GM12878 (cell line): ENCODE measurements at regions not wholly inside any gene's neighbourhood (a gene's known extent, or its start where the extent isn't known, plus 50 kb on each side); places are given as distances from the start of the nearest gene placed in this dataset.

ENCODE experiments used
- ATAC-seq: fragments of 200-7000 bp; cut with Tn5 transposase; 3 replicates; pipeline ENCODE4 v1.9.1; 2020; ENCODE audit warnings: mild to moderate bottlenecking, moderate library complexity
- BruUV-seq: library from RNA; stranded (reverse); fragments of 400-500 nt; replicated peaks from 2 replicates; lab custom pipeline; 2021; lab: Mats Ljungman, UMichigan
- CTCF ChIA-PET: fragments of 300-600 bp; sonication (Branson Sonifier 250); formaldehyde crosslinking; extraction: SDS; loops from one replicate; lab custom pipeline; 2021; ENCODE audit warnings: inconsistent platforms; lab: Yijun Ruan, JAX
- POLR2A ChIA-PET: fragments of 350-600 bp; formaldehyde crosslinking; extraction: SDS; loops from one replicate; lab custom pipeline; 2021; ENCODE audit warnings: inconsistent platforms; lab: Charles Lee
- RAD21 ChIA-PET: fragments of 300-600 bp; sonication (Branson Sonifier 250); formaldehyde crosslinking; loops from one replicate; lab custom pipeline; 2023; ENCODE audit warnings: antibody characterized with exemption; ENCODE audit not compliant: unreplicated experiment; lab: Charles Lee
- SMC1A ChIA-PET: fragments of 300-600 bp; sonication (Branson Sonifier 250); formaldehyde crosslinking; loops from one replicate; lab custom pipeline; 2023; ENCODE audit not compliant: unreplicated experiment, uncharacterized antibody; lab: Charles Lee
- DNase-seq: peaks from one replicate; pipeline ENCODE4 v3.0.0-alpha.2; 2011; ENCODE audit warnings: low read depth, low spot score
- FAIRE-seq: peaks from 3 replicates; lab custom pipeline; 2011; peaks lifted over from hg19 to GRCh38; lab: Jason Lieb, UNC
- H2AFZ ChIP-seq: 2 replicates; pipeline ENCODE4 v1.6.0; 2011; ENCODE audit warnings: low read depth, low read length, control low read depth; ENCODE audit not compliant: control insufficient read depth
- H3K27ac ChIP-seq: 2 replicates; pipeline ENCODE4 v1.5.1; 2011; ENCODE audit warnings: control low read depth; ENCODE audit not compliant: control insufficient read depth, insufficient read depth
- H3K27me3 ChIP-seq, 2 experiments: replicated peaks in 1 of 2; 2 replicates each; pipeline versions ENCODE4 v1.6.0 to v1.6.1; 2011; ENCODE audit warnings: low read length in 1 of 2; ENCODE audit not compliant: control insufficient read depth in 2 of 2, insufficient read depth in 2 of 2
- H3K36me3 ChIP-seq, 2 experiments: 2 replicates each; pipeline ENCODE4 v1.5.1; 2011; ENCODE audit warnings: low read length in 1 of 2; ENCODE audit not compliant: control insufficient read depth in 2 of 2, insufficient read depth in 2 of 2
- H3K4me1 ChIP-seq: 2 replicates; pipeline ENCODE4 v1.6.1; 2011; ENCODE audit warnings: mild to moderate bottlenecking, low read length, moderate library complexity, mixed read lengths; ENCODE audit not compliant: control insufficient read depth, insufficient read depth
- H3K4me2 ChIP-seq: 2 replicates; pipeline ENCODE4 v1.6.0; 2011; ENCODE audit warnings: control low read depth; ENCODE audit not compliant: control insufficient read depth, insufficient read depth
- H3K4me3 ChIP-seq: fragments of 200-600 bp; sonication (generic); 2 replicates; pipeline ENCODE4 v1.5.1; 2016
- H3K79me2 ChIP-seq: 2 replicates; pipeline ENCODE4 v1.6.0; 2011; ENCODE audit warnings: low read length; ENCODE audit not compliant: control insufficient read depth, insufficient read depth
- H3K9ac ChIP-seq: 2 replicates; pipeline ENCODE4 v1.8.0; 2011; ENCODE audit warnings: low read length, control low read depth, mixed read lengths; ENCODE audit not compliant: control insufficient read depth, insufficient read depth
- H3K9me3 ChIP-seq: replicated peaks from 3 replicates; pipeline ENCODE4 v1.5.1; 2011; ENCODE audit warnings: mild to moderate bottlenecking, low read length; ENCODE audit not compliant: control insufficient read depth, insufficient read depth
- H4K20me1 ChIP-seq: 2 replicates; pipeline ENCODE4 v1.6.0; 2011; ENCODE audit not compliant: control insufficient read depth, insufficient read depth
- EGR1 ChIP-seq, 2 experiments: IDR thresholded peaks; 1 replicate in 1 of 2; 2 replicates in 1 of 2; pipeline ENCODE4 v1.6.1; 2011 to 2012; ENCODE audit warnings: low read depth in 2 of 2, low read length in 2 of 2, borderline replicate concordance in 1 of 2, mild to moderate bottlenecking in 1 of 2, moderate library complexity in 1 of 2
- FOXM1 ChIP-seq: IDR thresholded peaks from 2 replicates; pipeline ENCODE4 v1.6.1; 2012; ENCODE audit warnings: low read depth, mild to moderate bottlenecking, inconsistent platforms, low read length, moderate library complexity
- HDAC6 ChIP-seq: fragments of 200-600 bp; sonication (generic); IDR thresholded peaks from one replicate; pipeline ENCODE4 v1.8.0; 2017; ENCODE audit warnings: antibody characterized with exemption; ENCODE audit not compliant: unreplicated experiment
- JUNB ChIP-seq: IDR thresholded peaks from 2 replicates; pipeline ENCODE4 v1.6.1; 2016; ENCODE audit warnings: antibody characterized with exemption, mild to moderate bottlenecking
- MTA2 ChIP-seq: fragments of 450-650 bp; IDR thresholded peaks from 2 replicates; pipeline ENCODE4 v1.6.1; 2016; ENCODE audit warnings: low read depth, mild to moderate bottlenecking, moderate library complexity
- MYB ChIP-seq: fragments of 150-350 bp; IDR thresholded peaks from 2 replicates; pipeline ENCODE4 v1.6.1; 2014; ENCODE audit warnings: mild to moderate bottlenecking, low read depth, low read length, borderline replicate concordance
- NFIC ChIP-seq: IDR thresholded peaks from 2 replicates; pipeline ENCODE4 v1.6.1; 2012; ENCODE audit warnings: low read depth, mild to moderate bottlenecking, inconsistent platforms, low read length, moderate library complexity
- NFYA ChIP-seq: IDR thresholded peaks from 2 replicates; pipeline ENCODE4 v1.6.1; 2011; ENCODE audit warnings: low read depth, mild to moderate bottlenecking, low read length, improper control_type of control experiment, borderline replicate concordance
- POLR2AphosphoS2 ChIP-seq: IDR thresholded peaks from 2 replicates; pipeline ENCODE4 v1.6.1; 2011; ENCODE audit warnings: low read depth, mild to moderate bottlenecking, low read length, improper control_type of control experiment, moderate library complexity
- POLR2AphosphoS5 ChIP-seq: IDR thresholded peaks from 2 replicates; pipeline ENCODE4 v1.6.1; 2011; ENCODE audit warnings: mild to moderate bottlenecking, low read length, inconsistent platforms
- PRDM15 ChIP-seq: fragments of 450-650 bp; formaldehyde crosslinking; IDR thresholded peaks from 2 replicates; pipeline ENCODE4 v1.4.0; 2020; ENCODE audit warnings: mild to moderate bottlenecking, moderate library complexity
- RELB ChIP-seq: fragments of 450-650 bp; IDR thresholded peaks from 2 replicates; pipeline ENCODE4 v1.6.1; 2017; ENCODE audit warnings: low read depth, mild to moderate bottlenecking, moderate library complexity
- SKIL ChIP-seq: fragments of 450-650 bp; IDR thresholded peaks from 2 replicates; pipeline ENCODE4 v1.6.1; 2017; ENCODE audit warnings: mild to moderate bottlenecking, low read depth, inconsistent platforms; ENCODE audit not compliant: poor library complexity, severe bottlenecking
- TCF3 ChIP-seq: IDR thresholded peaks from 2 replicates; pipeline ENCODE4 v1.6.1; 2012; ENCODE audit warnings: low read depth, mild to moderate bottlenecking, low read length, borderline replicate concordance; ENCODE audit not compliant: insufficient read depth
- ZNF217 ChIP-seq: fragments of 450-650 bp; IDR thresholded peaks from 2 replicates; pipeline ENCODE4 v1.6.1; 2017; ENCODE audit warnings: antibody characterized with exemption, mild to moderate bottlenecking
- ZNF384 ChIP-seq: IDR thresholded peaks from 2 replicates; pipeline ENCODE4 v1.6.1; 2012; ENCODE audit warnings: low read depth, mild to moderate bottlenecking, low read length, improper control_type of control experiment, borderline replicate concordance
- WGBS: methylation state at CpG from one replicate; pipeline ENCODE4 v1.1.6; 2016; ENCODE audit warnings: low lambda C conversion rate; ENCODE audit not compliant: insufficient replicate concordance, insufficient coverage; ENCODE audit errors: missing lambda C conversion rate; 5-methylcytosine and 5-hydroxymethylcytosine counted together
- in situ Hi-C: fragments of 300-500 bp; cut with MboI; formaldehyde crosslinking; loops from 9 replicates; pipeline ENCODE4 v1.14.3; 2018; ENCODE audit warnings: mixed read lengths
- intact Hi-C: fragments of 100-400 bp; cut with micrococcal nuclease; formaldehyde crosslinking; loops from one replicate; pipeline ENCODE4 v1.14.2; 2022; ENCODE audit not compliant: unreplicated experiment

DNA sequence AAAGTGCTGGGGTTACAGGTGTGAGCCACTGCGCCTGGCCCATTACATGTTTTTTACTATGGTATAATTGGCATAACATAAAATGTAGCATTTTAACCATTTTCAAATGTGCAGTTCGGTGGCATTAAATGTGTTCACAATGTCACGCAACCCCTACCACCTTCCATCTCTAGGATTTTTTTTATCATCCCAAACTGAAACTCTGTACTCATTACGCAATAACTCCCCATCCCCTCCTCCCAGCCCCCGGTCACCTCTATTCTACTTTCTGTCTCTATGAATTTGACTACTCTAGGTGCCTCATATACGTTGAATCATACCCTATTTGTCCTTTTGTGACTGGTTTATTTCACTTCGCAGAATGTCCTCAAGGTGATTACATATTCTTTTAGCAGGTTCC lies 233.1 kb upstream of the ARID1B start:
- no peak overlapping the region for H3K4me2 ChIP-seq
- 54% methylated on average over 7 of the region's 7 CpGs for WGBS
- no peaks in the 10 kb centered on the region for H4K20me1 ChIP-seq
- no peaks in the 10 kb centered on the region for H3K9me3 ChIP-seq
- no peaks in the 10 kb centered on the region for H3K36me3 ChIP-seq
- intact Hi-C loops (no loop called here), in situ Hi-C loops (no loop called here)
- RAD21 ChIA-PET, result no interaction called here
- ATAC-seq, result no peak
- no peak overlapping the region for H3K4me3 ChIP-seq
- peaks cover 0 to 6% of the 10 kb centered on the region in 2 experiments; a peak in 2 of 4 replicates for H3K27me3 ChIP-seq
- POLR2A ChIA-PET, result no interaction called here
- H3K27ac ChIP-seq, result no peak overlapping the region
- SMC1A ChIA-PET, result no interaction called here
- H2AFZ ChIP-seq, result no peak overlapping the region
- no peak for DNase-seq
- no peak overlapping the region for H3K9ac ChIP-seq
- H3K79me2 ChIP-seq, result no peaks in the 10 kb centered on the region
- CTCF ChIA-PET, result no interaction called here
- BruUV-seq, result no TSS peak
- FAIRE-seq, result no peak
- no peaks in the 10 kb centered on the region; the same call in 1 of the 2 replicates for H3K4me1 ChIP-seq
- TF ChIP-seq MYB, result no peak
- TF ChIP-seq POLR2AphosphoS5, result no peak
- no peak for TF ChIP-seq POLR2AphosphoS2
- no peak for TF ChIP-seq ZNF217
- no peak for TF ChIP-seq NFYA
- no peak for TF ChIP-seq NFIC
- TF ChIP-seq TCF3, result no peak
- TF ChIP-seq ZNF384, result no peak
- no peak for TF ChIP-seq EGR1 (IDR thresholded peaks at IDR 0.05; ENCODE audit: borderline replicate concordance in 1 of 2, low read depth in 2 of 2, low read length in 2 of 2)
- TF ChIP-seq FOXM1, result no peak
- TF ChIP-seq SKIL, result no peak
- no peak for TF ChIP-seq HDAC6
- TF ChIP-seq PRDM15 (CRISPR knock-in tag), result no peak
- no peak for TF ChIP-seq JUNB
- no peak for TF ChIP-seq MTA2
- TF ChIP-seq RELB, result no peak
